ENCODE measurements at regions not wholly inside any gene's neighbourhood (a gene's known extent, or its start where the extent isn't known, plus 50 kb on each side); places are given as distances from the start of the nearest gene placed in this dataset.

GRCh38 chr13:108527844-108528243, 101.6 kb upstream of the MYO16 start:
- ChIA-PET POLR2A (ENCODE audit: low non-redundant PET) (no interaction called here), CTCF (no interaction called here)
- TF ChIP-seq, protein P1, sequence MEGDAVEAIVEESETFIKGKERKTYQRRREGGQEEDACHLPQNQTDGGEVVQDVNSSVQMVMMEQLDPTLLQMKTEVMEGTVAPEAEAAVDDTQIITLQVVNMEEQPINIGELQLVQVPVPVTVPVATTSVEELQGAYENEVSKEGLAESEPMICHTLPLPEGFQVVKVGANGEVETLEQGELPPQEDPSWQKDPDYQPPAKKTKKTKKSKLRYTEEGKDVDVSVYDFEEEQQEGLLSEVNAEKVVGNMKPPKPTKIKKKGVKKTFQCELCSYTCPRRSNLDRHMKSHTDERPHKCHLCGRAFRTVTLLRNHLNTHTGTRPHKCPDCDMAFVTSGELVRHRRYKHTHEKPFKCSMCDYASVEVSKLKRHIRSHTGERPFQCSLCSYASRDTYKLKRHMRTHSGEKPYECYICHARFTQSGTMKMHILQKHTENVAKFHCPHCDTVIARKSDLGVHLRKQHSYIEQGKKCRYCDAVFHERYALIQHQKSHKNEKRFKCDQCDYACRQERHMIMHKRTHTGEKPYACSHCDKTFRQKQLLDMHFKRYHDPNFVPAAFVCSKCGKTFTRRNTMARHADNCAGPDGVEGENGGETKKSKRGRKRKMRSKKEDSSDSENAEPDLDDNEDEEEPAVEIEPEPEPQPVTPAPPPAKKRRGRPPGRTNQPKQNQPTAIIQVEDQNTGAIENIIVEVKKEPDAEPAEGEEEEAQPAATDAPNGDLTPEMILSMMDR (conservative IDR thresholded peaks at IDR 0.05; ENCODE audit: low read depth): no peak
- H3K27ac ChIP-seq: no peak overlapping the region
- no peak for DNase-seq (ENCODE audit: low spot score)

- CTCF ChIA-PET: no interaction called here
- H3K27ac ChIP-seq: no peak overlapping the region
- TF ChIP-seq, protein P1 (conservative IDR thresholded peaks at IDR 0.05; ENCODE audit: low read depth): no peak
- POLR2A ChIA-PET (ENCODE audit: low non-redundant PET): no interaction called here
- DNase-seq (ENCODE audit: low spot score): no peak
These were observed 101.1 kb upstream of the MYO16 start for GRCh38 chr13:108528303-108528702.

GRCh38 chr13:108533842-108534241, 95.6 kb upstream of the MYO16 start:
- ChIA-PET CTCF (interaction anchor here (0.6 kb wide), 1 partner anchor 14 kb away, joined by 3 read pairs; no protein-coding TSS in a partner anchor), POLR2A (ENCODE audit: low non-redundant PET) (no interaction called here)
- no peak for DNase-seq (ENCODE audit: low spot score)
- H3K27ac ChIP-seq: no peak overlapping the region
- TF ChIP-seq, protein P1 (conservative IDR thresholded peaks at IDR 0.05; ENCODE audit: low read depth): no peak

GRCh38 chr13:108534728-108535127, 94.7 kb upstream of the MYO16 start:
- CTCF ChIA-PET: no interaction called here
- TF ChIP-seq, protein P1 (conservative IDR thresholded peaks at IDR 0.05; ENCODE audit: low read depth): no peak
- no peak for DNase-seq (ENCODE audit: low spot score)
- POLR2A ChIA-PET (ENCODE audit: low non-redundant PET): no interaction called here
- H3K27ac ChIP-seq: no peak overlapping the region

DNA sequence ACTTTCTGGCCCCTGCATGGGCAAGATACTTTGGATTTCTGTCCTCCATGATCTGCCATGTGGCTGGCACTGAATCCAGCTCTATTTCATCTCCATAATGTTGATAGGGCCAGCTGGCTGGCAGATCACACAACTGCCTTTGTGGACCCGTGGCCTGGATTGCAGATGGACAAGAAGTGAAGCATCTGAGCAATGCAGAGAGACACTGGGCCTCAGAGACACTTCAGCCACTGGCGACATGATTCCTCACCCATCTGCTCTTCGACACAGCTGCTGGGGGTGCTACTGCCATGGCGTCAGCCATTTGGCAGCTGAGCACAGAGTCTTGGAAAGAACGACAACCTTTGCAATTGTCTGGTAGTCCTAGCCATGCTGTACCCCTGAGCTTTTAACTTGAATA, 79.5 kb upstream of the MYO16 start:
- ChIA-PET CTCF (interaction anchor here (0.6 kb wide), 1 partner anchor 449 kb away, joined by 5 read pairs; no protein-coding TSS in a partner anchor), POLR2A (ENCODE audit: low non-redundant PET) (no interaction called here)
- no peak overlapping the region for H3K27ac ChIP-seq
- no peak for DNase-seq (ENCODE audit: low spot score)
- TF ChIP-seq, protein P1 (conservative IDR thresholded peaks at IDR 0.05; ENCODE audit: low read depth): no peak

GRCh38 chr13:108551674-108552073, 77.7 kb upstream of the MYO16 start:
- H3K27ac ChIP-seq: no peak overlapping the region
- ChIA-PET POLR2A (ENCODE audit: low non-redundant PET) (no interaction called here), CTCF (no interaction called here)
- no peak for DNase-seq (ENCODE audit: low spot score)
- TF ChIP-seq, protein P1 (conservative IDR thresholded peaks at IDR 0.05; ENCODE audit: low read depth): no peak

- TF ChIP-seq, protein P1 (conservative IDR thresholded peaks at IDR 0.05; ENCODE audit: low read depth): no peak
- H3K27ac ChIP-seq: no peak overlapping the region
- ChIA-PET POLR2A (ENCODE audit: low non-redundant PET) (no interaction called here), CTCF (no interaction called here)
- no peak for DNase-seq (ENCODE audit: low spot score)
These were observed 70.9 kb upstream of the MYO16 start for GRCh38 chr13:108558489-108558888.

All from RWPE1 (cell line).